Fibroblast of skin of left biceps (primary cell): ENCODE measurements at regions not wholly inside any gene's neighbourhood (a gene's known extent, or its start where the extent isn't known, plus 50 kb on each side); places are given as distances from the start of the nearest gene placed in this dataset.
"Not testable (repeated sequence)": the region's sequence is repeated elsewhere in the genome, so short reads cannot be mapped to it uniquely, and the experiment has no call there.

ENCODE experiments used
- DNase-seq, 2 experiments: peaks; one replicate each; pipeline ENCODE4 v3.0.0-alpha.2; 2013; ENCODE audit warnings: low read depth in 2 of 2

- DNase-seq = no peak
These were observed 265.3 kb upstream of the STARD13 start for GRCh38 chr13:33550885-33551284.

GRCh38 chr13:33554919-33555791 lies 262.8 kb upstream of the RFC3 start:
- no peak for DNase-seq

GRCh38 chr13:33556828-33557227 lies 261.1 kb upstream of the RFC3 start:
- DNase-seq = no peak

GRCh38 chr13:33560726-33561125 lies 257.2 kb upstream of the RFC3 start:
- DNase-seq = no peak

- no peak for DNase-seq
These were observed 256.3 kb upstream of the RFC3 start for GRCh38 chr13:33561627-33562026.

- no peak for DNase-seq
These were observed 246.3 kb upstream of the RFC3 start for GRCh38 chr13:33571618-33572017.

GRCh38 chr13:33572322-33572721 lies 245.6 kb upstream of the RFC3 start:
- DNase-seq = not testable (repeated sequence)

GRCh38 chr13:33575378-33575777 lies 242.6 kb upstream of the RFC3 start:
- no peak for DNase-seq

GRCh38 chr13:33577007-33577406 lies 240.9 kb upstream of the RFC3 start:
- DNase-seq = no peak

- DNase-seq = no peak
These were observed 239.2 kb upstream of the RFC3 start for GRCh38 chr13:33578786-33579185.

- no peak for DNase-seq
These were observed 235.8 kb upstream of the RFC3 start for GRCh38 chr13:33582121-33582520.

- DNase-seq = no peak
These were observed 234.6 kb upstream of the RFC3 start for GRCh38 chr13:33583398-33583797.

- DNase-seq = no peak
These were observed 227.0 kb upstream of the RFC3 start for GRCh38 chr13:33590936-33591335.

GRCh38 chr13:33606692-33607091 lies 211.3 kb upstream of the RFC3 start:
- no peak for DNase-seq

- no peak for DNase-seq
These were observed 207.4 kb upstream of the RFC3 start for GRCh38 chr13:33610438-33611120.

- DNase-seq = no peak
These were observed 206.7 kb upstream of the RFC3 start for GRCh38 chr13:33611121-33611805.

GRCh38 chr13:33612641-33613638 lies 205.0 kb upstream of the RFC3 start:
- no peak for DNase-seq

- DNase-seq = no peak
These were observed 202.5 kb upstream of the RFC3 start for GRCh38 chr13:33615436-33615835.

- no peak for DNase-seq
These were observed 201.8 kb upstream of the RFC3 start for GRCh38 chr13:33616130-33616529.

GRCh38 chr13:33617055-33617454 lies 200.9 kb upstream of the RFC3 start:
- DNase-seq = no peak

- DNase-seq = no peak
These were observed 193.7 kb upstream of the RFC3 start for GRCh38 chr13:33624253-33624652.
